Hematopoietic multipotent progenitor cell treated with erythropoietin and hydrocortisone succinate and interleukin-3 and kit ligand, for 15 days (in vitro differentiated cells): ENCODE measurements at regions not wholly inside any gene's neighbourhood (a gene's known extent, or its start where the extent isn't known, plus 50 kb on each side); places are given as distances from the start of the nearest gene placed in this dataset.
A peak's percentile ranks its signal among the peaks of the same experiment; 100 is the strongest.

Experiments
- DNase-seq: peaks from one replicate; pipeline ENCODE4 v3.0.0-alpha.2; 2015; ENCODE audit warnings: low spot score

DNA sequence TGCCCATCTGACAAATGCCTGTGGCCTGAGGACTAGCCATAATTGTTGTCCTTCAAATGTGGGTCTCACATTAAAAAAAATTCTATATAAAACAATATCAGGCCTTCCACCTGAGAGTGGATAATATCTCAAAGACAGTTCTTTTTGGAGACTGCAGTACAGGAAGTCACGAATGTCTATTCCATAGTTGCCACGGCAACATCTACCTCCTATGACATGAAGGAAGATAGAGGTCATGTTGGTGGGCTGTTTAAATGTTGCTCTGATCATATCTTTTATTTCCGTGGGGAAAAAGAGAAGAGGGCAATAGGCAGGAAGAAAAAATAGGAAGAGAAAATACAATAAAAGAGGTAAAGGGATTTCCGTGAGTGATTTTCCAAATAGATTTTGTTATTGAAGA lies 151.8 kb downstream of the ARL6IP6 start:
- DNase-seq = no peak

DNA sequence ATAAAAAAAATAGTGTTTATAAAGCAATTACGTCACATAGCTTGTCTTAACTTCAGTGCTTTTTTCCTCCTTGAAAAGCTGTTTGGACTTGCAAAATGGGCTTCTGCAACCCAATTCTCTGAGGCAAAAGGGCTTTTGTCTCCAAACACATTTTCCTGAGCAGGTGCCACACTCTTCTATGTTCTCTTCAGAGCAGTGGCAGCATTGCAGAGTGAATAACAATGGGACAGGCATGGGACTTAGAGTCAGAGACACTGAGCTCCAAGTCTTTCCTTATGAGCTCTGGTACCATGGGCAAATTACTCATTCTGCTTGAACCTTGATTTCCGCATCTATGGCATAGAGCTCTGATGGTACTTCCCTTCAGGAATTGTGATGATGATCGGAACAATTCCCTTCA lies 149.0 kb downstream of the ARL6IP6 start:
- no peak for DNase-seq

DNA sequence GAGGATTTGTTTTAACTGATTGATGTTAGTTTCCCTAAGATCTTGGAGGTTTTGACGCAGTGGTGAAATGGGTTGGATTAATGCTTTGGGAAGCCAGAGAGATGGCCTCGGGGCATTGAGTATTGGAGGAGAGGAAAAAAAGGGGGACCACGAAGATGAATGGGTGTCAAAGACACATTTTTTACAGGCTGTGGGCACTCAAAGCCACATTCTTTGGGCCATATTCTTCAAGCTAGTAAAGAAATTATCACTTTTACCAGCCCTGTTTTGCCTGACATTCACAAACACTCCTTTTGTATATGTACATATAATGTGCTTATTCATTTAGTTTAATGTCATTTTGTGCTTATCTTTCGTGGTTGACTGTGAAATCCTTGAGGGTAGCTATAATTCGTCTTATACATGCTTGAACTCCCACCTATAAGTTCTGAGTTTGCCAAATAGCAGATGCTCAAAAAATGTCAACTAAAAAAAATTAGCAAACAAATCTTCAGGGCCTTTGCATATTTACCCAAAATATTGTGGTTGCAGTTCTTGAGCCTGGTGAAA lies 146.3 kb downstream of the ARL6IP6 start:
- no peak for DNase-seq

DNA sequence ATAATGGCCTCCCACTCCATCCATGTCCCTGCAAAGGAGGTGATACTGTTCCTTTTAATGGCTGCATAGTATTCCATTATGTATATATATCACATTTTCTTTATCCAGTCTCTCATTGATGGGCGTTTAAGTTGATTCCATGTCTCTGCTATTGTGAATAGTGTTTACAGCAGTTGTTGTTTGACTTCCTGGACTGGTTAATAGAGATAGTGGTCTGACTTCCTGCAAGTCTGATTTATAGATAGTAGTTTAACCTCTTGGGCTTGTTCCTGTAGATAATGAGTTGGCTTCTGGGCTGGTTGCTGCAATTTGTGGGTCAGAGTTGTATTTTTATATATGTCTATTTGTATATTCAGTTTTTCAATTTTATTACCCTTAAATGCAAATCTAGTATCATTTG lies 145.4 kb downstream of the ARL6IP6 start:
- no peak for DNase-seq

DNA sequence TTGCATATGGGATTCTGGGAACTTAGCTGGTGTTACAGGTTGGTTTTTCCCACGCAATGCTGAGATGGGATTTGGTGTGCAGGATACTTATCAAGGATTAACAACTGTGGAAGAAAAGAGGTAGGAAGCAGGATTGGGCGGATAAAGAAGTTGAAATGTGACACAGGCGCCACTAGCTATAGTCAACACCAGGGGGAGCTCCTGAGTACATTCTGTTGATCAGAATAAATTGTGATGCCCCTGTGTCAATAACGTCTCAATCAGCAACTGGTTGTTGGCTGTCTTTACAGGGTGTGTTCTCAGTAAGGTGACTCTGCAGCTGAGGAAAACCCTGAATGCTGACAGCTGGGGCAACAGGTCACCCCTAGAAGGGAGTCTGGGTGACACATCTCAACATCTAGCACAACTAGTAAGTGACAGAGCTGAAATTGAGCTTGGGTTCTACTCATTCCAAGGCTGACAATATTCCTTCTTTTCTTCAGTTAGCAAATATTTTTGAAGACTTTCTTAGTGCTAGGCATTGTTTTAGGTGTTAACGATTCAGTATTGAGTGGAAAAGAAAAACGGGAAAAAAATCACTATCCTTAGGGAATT lies 143.0 kb downstream of the ARL6IP6 start:
- DNase-seq = peak; percentile 38

DNA sequence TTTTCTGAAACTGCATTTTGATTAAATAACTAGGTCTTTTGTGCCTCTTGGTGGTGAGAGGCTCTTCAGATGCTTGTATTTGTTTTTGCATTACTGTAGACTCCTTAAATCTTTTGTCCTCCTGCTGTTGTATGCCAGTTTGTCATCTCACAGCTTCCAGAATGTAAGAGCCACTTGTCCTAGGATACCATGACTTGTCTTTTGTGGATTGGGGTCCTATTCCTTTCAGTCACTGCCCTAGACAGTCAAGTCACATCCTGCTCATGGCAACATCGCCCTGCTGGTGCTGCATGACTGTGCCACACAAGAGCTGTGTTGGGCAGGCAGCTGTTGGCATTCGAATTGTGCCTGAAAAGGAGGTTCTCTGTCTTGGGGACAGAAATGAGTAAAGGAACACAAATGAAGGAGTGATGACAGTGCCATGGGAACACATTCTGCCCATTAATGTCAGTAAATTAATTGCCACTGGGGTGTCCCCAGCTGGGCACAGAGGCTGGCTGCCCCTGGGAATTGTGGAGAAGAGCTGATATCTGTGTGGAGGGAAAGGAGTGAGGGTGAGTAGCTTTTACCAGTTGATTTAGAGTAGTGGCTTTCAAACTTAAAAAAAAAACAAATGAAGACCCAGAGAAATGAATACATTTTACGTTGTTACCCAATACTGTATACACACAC lies 140.3 kb downstream of the ARL6IP6 start:
- no peak for DNase-seq

DNA sequence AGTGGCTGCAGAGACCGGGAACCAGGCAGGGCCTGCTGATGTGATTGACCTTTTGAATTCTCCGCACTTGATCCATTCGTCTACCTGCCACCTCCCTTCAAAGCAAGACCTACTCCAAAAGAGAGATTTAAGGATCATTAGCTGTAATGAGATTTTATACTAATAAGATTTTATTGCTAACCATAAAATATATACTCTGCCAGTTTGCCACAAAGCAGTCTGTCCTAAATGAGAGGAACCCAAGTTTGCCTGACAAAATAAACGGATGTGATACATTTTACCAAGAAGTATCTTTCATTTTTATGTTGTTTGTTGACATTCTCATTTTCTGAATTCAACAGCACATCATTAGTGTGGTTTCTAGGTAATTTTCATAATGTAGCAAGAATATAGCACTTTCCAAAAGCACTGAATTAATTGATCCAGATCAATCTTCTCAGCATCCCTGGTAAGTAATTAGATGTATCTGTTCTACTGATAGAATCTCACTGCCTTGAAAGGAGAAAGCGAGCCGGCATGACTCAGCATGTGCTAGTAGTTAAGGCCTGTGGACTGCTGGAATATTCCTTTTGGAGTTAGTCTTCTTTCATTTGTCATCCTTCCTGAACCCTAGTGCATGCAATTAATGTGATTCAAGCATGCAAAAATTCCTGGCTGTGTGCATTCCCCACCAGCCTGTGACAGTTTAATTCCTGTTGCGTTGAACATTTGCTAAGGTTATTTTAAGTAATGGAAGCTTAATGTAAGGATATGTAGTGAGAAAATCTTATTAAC lies 128.5 kb downstream of the ARL6IP6 start:
- DNase-seq = no peak

DNA sequence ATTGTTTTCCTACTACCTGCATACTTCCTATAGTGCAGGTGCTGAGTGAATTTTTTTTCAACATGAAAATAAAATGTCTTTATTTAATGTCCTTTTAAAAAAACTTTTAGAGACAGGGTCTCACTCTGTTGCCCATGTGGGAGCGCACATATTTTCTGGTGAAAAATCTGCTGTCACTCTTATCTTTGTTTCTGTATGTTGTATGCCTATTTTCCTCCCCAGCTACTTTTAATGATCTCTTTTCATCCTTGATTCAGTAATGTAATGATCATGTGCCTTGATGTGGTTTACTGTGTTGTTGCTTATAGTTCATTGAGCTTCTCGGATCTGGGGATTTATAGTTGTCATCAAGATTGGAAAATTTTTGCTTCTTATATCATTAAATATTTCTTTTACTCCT lies 117.3 kb downstream of the ARL6IP6 start:
- no peak for DNase-seq

DNA sequence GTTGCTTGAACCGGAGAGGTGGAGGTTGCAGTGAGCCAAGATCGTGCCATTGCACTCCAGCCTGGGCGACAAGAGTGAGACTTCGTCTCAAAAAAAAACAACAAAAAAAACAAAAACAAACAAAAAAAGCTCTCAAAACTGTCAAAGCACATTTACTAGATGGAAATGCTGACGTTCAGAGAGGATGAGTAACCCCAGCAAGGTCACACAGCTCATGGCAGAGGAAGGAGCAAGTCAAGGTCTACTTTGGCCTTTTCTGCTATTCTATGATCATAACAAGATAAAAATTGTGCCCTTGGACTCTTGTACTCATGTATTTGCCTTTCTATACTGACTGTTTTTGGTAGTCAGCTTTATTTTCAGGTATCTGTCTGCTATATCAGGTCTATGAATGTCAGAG lies 109.5 kb downstream of the ARL6IP6 start:
- no peak for DNase-seq

DNA sequence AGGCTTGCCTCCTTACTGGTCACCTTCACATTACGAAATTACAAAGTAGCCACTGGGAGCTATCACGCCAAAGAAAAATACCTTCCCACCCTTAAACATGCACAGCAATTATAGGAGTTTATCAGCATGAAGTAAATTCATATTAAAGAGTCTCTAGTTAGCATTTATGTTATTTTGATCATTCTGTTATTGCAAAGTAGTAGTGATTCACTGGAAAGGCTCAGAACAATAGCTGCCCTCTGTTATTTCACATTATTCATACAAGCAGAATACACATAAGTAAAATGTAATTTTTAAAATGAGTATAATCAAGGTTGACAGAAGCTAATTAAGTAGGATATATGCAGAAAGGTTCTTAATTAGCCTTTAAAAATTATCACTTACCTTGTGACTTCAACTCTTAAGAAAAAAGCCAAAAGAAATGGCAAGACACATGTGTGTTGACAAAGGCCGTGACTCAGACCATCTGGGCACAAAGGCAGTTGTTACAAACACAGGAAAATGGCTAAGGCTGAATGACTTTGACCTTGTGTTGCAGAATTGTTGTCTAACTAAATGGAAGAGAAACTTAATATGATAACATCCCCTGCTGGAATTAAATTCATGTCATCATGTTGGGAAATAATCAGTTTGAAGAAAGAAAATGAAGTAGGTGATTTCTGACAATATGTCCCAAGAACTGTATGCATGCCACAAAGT lies 108.3 kb downstream of the ARL6IP6 start:
- DNase-seq = no peak

DNA sequence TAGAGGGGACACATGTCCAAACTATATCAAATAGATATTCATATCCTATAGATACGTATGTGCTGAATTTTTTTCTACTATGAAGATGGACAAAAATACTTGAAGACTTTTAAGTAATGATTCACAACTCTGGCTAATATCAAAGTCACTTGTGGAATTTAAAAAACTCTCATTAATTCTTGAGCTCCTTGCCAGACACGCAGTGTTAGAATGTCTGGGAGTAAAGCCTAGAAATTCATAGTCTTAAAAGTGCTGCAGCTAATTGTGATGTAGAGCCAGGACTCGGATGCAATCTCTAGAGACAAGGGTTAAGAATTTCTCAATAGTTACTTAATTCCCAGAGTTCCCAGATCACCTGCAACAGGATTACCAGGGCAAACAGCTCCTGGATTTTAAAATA lies 107.4 kb downstream of the ARL6IP6 start:
- no peak for DNase-seq

DNA sequence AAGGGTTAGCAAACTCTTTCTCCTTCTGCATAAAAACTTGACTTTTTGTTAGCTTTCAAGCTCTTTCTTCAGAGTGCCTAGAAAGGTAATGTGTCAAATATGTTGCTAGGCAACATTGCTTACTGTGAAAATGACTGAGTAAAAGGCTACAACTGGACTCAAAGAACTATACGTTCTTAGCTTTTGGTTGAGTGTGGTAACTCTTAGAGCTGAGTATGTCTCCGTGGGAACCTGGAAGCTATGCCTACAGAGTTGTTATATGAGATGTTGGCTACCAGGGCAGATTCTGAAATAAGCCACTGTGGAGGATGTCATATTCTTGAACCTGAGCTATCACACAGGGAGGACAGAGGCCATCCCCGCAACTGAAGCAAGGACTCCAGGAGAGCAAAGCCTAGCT lies 105.5 kb downstream of the ARL6IP6 start:
- DNase-seq = no peak

DNA sequence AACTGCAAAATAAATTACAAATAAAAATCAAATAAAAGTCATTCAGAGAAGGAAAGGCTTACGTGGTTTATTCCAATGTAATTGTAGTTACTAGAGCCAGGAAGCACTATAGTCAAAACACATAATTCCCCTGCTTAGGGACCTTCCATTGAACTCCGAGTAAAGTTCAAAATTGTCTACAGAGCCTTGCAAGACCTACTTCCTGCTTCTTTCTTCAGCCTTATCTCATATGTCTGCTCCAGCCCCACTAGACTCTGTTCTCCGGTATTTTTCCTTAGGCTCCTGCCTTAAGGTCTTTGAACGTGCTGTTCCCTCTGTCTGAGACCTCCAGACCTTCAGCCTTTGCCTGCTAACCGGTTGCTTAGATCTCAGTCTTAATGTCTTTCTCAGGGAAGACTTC lies 104.3 kb downstream of the ARL6IP6 start:
- DNase-seq = no peak

DNA sequence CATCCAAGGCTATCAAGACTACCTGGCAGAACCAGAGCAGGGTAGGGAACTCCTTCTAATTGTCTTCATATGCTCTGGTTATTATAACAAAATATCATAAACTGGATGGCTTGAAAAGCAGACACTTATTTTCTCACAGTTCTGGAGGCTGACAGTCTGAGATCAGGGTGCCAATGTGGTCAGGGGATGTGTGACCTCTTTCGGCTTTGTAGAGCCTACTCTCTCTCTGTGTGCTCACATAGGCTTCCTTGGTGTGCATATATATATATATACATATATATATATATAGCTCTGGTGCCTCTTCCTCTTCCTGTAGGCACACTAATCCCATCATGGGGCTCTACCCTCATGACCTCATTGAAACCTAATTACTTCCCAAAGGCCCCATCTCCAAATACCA lies 101.6 kb downstream of the ARL6IP6 start:
- no peak for DNase-seq

DNA sequence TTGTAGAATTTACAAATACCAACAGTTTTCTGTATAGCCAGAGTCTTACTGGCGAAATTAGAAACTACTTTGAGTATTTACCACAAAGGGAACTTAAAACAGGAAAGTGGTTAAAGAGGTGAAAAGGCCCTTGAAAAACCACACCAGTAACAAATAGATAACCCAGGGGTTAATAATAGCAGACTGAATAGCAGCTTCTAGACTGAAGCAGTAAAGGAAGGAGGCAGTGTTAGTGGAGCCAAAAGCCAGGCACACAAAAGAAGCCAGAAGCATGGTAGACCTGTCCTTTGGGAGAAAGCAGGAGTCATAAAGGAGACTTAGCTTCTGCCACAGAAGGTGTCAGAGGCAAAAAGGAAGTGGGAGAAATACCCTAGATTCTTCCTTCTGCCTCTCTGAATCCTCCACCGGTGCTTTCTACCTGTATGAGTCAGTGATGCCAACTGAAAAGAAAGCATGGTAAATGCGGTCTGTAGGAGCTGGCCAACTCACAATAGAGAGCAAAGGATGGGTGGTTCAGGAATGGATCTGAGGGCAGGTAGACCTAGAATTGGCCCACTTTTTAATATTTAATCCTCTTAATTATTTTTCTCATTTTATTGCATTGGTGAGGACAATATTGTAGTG lies 97.3 kb downstream of the ARL6IP6 start:
- no peak for DNase-seq

DNA sequence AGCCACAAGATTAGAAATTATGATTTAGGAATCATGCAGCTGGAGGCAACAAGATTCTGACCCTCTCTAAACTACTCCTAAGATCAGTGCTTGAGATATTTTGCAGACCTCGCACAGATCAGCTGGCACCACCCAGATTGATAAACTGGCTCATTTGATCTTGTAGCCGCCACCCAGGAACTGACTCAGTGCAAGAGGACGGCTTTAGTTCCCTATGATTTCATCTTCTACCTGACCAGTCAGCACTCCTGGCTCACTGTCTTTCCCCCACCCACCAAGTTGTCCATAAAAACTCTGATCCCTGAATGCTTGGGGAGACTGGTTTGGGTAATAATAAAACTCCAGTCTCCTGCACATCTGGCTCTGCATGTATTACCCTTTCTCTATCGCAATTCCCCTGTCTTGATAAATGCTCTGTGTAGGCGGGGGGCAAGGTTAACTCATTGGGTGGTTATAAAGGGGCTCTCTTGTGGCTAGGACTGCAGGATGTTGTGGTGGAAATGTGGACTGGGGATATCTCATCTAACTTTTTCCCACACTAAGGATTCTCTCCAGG lies 96.1 kb downstream of the ARL6IP6 start:
- no peak for DNase-seq

DNA sequence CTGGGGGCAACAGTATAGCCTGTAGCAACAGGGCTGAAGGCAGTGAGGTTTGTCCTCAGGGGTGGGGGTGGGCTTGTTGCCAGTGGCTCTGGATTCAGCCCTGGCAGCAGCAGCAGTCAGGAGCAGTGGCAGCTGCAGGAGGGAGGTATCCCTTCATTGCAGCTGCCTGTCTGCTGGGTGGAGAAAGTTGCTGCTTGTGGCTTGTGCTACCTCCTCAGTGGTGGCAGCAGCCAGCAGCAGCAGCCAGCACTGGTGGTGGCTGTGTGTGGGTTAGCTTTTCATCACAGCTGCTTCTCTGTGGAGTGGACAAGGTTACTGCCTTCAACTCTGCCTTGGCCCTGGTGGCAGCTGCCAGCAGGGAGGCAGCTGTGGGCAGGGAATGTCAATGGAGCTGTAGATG lies 94.9 kb downstream of the ARL6IP6 start:
- DNase-seq = no peak
